H9 (cell line): ENCODE measurements at regions not wholly inside any gene's neighbourhood (a gene's known extent, or its start where the extent isn't known, plus 50 kb on each side); places are given as distances from the start of the nearest gene placed in this dataset.

Experiments used
- DNase-seq: peaks from one replicate; pipeline ENCODE4 v3.0.0-alpha.2; 2017
- H2AFZ ChIP-seq: one replicate; pipeline ENCODE4 v1.6.1; 2013; ENCODE audit warnings: mild to moderate bottlenecking, low read length, control low read depth, moderate library complexity
- H2AK5ac ChIP-seq: 2 replicates; pipeline ENCODE4 v1.6.1; 2013; ENCODE audit warnings: low read length, control low read depth, mixed read lengths; ENCODE audit not compliant: insufficient read length
- H2BK120ac ChIP-seq: one replicate; pipeline ENCODE4 v1.6.1; 2013; ENCODE audit warnings: low read depth, mild to moderate bottlenecking, low read length, control low read depth, inconsistent platforms; ENCODE audit not compliant: poor library complexity, severe bottlenecking
- H2BK12ac ChIP-seq: 2 replicates; pipeline ENCODE4 v1.6.1; 2013; ENCODE audit warnings: low read length, control low read depth, mixed read lengths, low read depth; ENCODE audit not compliant: insufficient read length
- H2BK15ac ChIP-seq: 2 replicates; pipeline ENCODE4 v1.6.1; 2013; ENCODE audit warnings: low read depth, low read length, control low read depth
- H2BK20ac ChIP-seq: one replicate; pipeline ENCODE4 v1.6.1; 2013; ENCODE audit warnings: low read depth, mild to moderate bottlenecking, low read length, control low read depth, inconsistent platforms; ENCODE audit not compliant: poor library complexity, severe bottlenecking
- H2BK5ac ChIP-seq: 2 replicates; pipeline ENCODE4 v1.6.1; 2013; ENCODE audit warnings: low read length, control low read depth, mixed read lengths; ENCODE audit not compliant: insufficient read length
- H3K14ac ChIP-seq: 2 replicates; pipeline ENCODE4 v1.6.1; 2013; ENCODE audit warnings: low read length, control low read depth; ENCODE audit not compliant: insufficient read depth
- H3K18ac ChIP-seq: 2 replicates; pipeline ENCODE4 v1.6.1; 2013; ENCODE audit warnings: low read depth, mild to moderate bottlenecking, mixed read lengths, low read length, control low read depth; ENCODE audit not compliant: insufficient read length
- H3K23ac ChIP-seq: 2 replicates; pipeline ENCODE4 v1.6.1; 2013; ENCODE audit warnings: low read length, control low read depth, mixed read lengths, low read depth; ENCODE audit not compliant: insufficient read length
- H3K23me2 ChIP-seq: 2 replicates; pipeline ENCODE4 v1.6.1; 2013; ENCODE audit warnings: low read depth, mild to moderate bottlenecking, mixed read lengths, low read length, control low read depth; ENCODE audit not compliant: insufficient read length, poor library complexity, severe bottlenecking
- H3K27ac ChIP-seq: 2 replicates; pipeline ENCODE4 v1.5.1; 2013; ENCODE audit warnings: low read length, control low read depth, mixed read lengths, low read depth; ENCODE audit not compliant: insufficient read length
- H3K27me3 ChIP-seq: 2 replicates; pipeline ENCODE4 v1.6.1; 2013; ENCODE audit warnings: low read length, control low read depth, inconsistent platforms; ENCODE audit not compliant: insufficient read depth
- H3K4ac ChIP-seq: 2 replicates; pipeline ENCODE4 v1.6.1; 2013; ENCODE audit warnings: low read depth, mild to moderate bottlenecking, control low read depth, inconsistent platforms, low read length, moderate library complexity
- H3K4me1 ChIP-seq: 2 replicates; pipeline ENCODE4 v1.6.1; 2013; ENCODE audit warnings: low read length, control low read depth, inconsistent platforms; ENCODE audit not compliant: insufficient read depth
- H3K4me2 ChIP-seq: 2 replicates; pipeline ENCODE4 v1.6.1; 2013; ENCODE audit warnings: low read length, control low read depth, mixed read lengths; ENCODE audit not compliant: insufficient read length, insufficient read depth
- H3K56ac ChIP-seq: 2 replicates; pipeline ENCODE4 v1.6.1; 2013; ENCODE audit warnings: low read depth, mild to moderate bottlenecking, mixed read lengths, low read length, control low read depth; ENCODE audit not compliant: insufficient read length
- H3K79me1 ChIP-seq: 2 replicates; pipeline ENCODE4 v1.6.1; 2013; ENCODE audit warnings: low read depth, mild to moderate bottlenecking, moderate library complexity, low read length, control low read depth, inconsistent platforms; ENCODE audit not compliant: insufficient read depth, poor library complexity, severe bottlenecking
- H3K79me2 ChIP-seq: 2 replicates; pipeline ENCODE4 v1.6.1; 2013; ENCODE audit warnings: low read length, control low read depth, inconsistent platforms; ENCODE audit not compliant: insufficient read depth
- H3K9ac ChIP-seq: 2 replicates; pipeline ENCODE4 v1.6.1; 2013; ENCODE audit warnings: low read length, control low read depth, mixed read lengths; ENCODE audit not compliant: insufficient read length; ENCODE audit errors: extremely low read depth
- H3K9me3 ChIP-seq: one replicate; pipeline ENCODE4 v1.6.1; 2013; ENCODE audit warnings: low read depth, low read length, inconsistent platforms; ENCODE audit not compliant: control insufficient read depth
- H3T11ph ChIP-seq: one replicate; pipeline ENCODE4 v1.6.1; 2013; ENCODE audit warnings: mild to moderate bottlenecking, low read length, control low read depth, inconsistent platforms
- H4K20me1 ChIP-seq: one replicate; pipeline ENCODE4 v1.6.1; 2013; ENCODE audit not compliant: control insufficient read depth, insufficient read length, insufficient read depth
- H4K5ac ChIP-seq: 2 replicates; pipeline ENCODE4 v1.6.1; 2013; ENCODE audit warnings: low read depth, mild to moderate bottlenecking, mixed read lengths, low read length, control low read depth; ENCODE audit not compliant: insufficient read length
- H4K8ac ChIP-seq: replicated peaks from 2 replicates; pipeline ENCODE4 v1.6.1; 2013; ENCODE audit warnings: low read length, control low read depth, mixed read lengths, low read depth; ENCODE audit not compliant: insufficient read length
- H4K91ac ChIP-seq: 2 replicates; pipeline ENCODE4 v1.6.1; 2013; ENCODE audit warnings: low read depth, mild to moderate bottlenecking, moderate library complexity, mixed read lengths, low read length, control low read depth; ENCODE audit not compliant: insufficient read length
- H3K27ac Mint-ChIP-seq, 3 experiments: 2 replicates in 2 of 3; 3 replicates in 1 of 3; pipeline ENCODE4 v1.8.0; 2020 to 2021; ENCODE audit warnings: mixed read lengths in 3 of 3, mild to moderate bottlenecking in 1 of 3, moderate library complexity in 1 of 3
- H3K27me3 Mint-ChIP-seq: 2 replicates; pipeline ENCODE4 v1.8.0; 2021; ENCODE audit warnings: low read depth, mild to moderate bottlenecking, moderate library complexity, mixed read lengths
- H3K36me3 Mint-ChIP-seq, 3 experiments: 2 replicates in 2 of 3; 3 replicates in 1 of 3; pipeline ENCODE4 v1.8.0; 2020 to 2021; ENCODE audit warnings: low read depth in 3 of 3, mixed read lengths in 3 of 3; ENCODE audit not compliant: insufficient read depth in 1 of 3
- H3K4me1 Mint-ChIP-seq, 2 experiments: 2 replicates each; pipeline ENCODE4 v1.8.0; 2020; ENCODE audit warnings: mixed read lengths in 2 of 2
- H3K4me3 Mint-ChIP-seq, 2 experiments: 2 replicates in 1 of 2; 3 replicates in 1 of 2; pipeline ENCODE4 v1.8.0; 2020 to 2021; ENCODE audit warnings: mild to moderate bottlenecking in 2 of 2, mixed read lengths in 2 of 2, moderate library complexity in 1 of 2
- H3K9me3 Mint-ChIP-seq, 2 experiments: 2 replicates in 1 of 2; 3 replicates in 1 of 2; pipeline ENCODE4 v1.8.0; 2020; ENCODE audit warnings: mild to moderate bottlenecking in 2 of 2, mixed read lengths in 2 of 2, moderate library complexity in 1 of 2
- CTCF ChIP-seq: fragments of 200-600 bp; sonication (generic); conservative IDR thresholded peaks from 3 replicates; pipeline ENCODE4 v1.8.0; 2021; ENCODE audit warnings: antibody characterized with exemption, mild to moderate bottlenecking
- WGBS: extraction: QIAGEN DNeasy Blood & Tissue Kit; methylation state at CpG from one replicate; pipeline ENCODE4 v1.1.7; 2013; ENCODE audit warnings: missing lambda C conversion rate, low lambda C conversion rate, mixed read lengths; ENCODE audit not compliant: insufficient read length; ENCODE audit errors: extremely low coverage; 5-methylcytosine and 5-hydroxymethylcytosine counted together

DNA sequence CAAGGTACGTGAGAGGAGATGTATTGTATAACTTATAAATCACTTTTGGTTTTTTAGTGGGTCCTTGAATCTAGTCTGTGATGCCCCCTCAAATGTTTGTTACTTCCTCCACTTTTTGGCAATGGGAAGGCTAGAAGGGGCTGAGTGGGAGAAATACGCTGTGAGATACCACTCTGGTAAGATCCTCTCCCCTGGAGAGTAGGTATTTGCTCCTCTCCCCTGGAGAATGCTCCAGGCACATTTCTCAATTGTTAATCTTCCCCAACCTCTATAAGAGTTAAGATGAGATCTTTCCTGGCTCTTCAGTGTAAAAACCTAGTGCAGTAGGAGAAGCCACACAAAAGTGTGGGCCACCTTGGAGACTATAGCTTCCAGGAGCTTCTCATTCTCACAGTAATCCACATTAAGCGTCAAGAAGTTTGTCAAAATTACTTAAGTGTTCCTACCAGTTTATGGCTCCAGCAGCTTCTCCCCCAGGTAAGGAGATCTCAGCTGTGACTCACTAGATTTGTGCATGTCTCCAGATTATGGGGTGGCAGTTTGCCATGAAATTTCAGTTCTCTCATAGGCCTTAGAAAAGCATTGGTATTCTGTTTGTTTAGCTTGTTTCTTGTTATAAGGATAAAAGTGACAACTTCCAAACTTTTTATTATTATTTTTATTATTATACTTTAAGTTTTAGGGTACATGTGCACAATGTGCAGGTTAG, 182.6 kb downstream of the FSIP2 start:
- Histone ChIP-seq H3K79me2 (no peaks in the 10 kb centered on the region), H3K4ac (no peak overlapping the region), H3K56ac (no peak overlapping the region), H3T11ph (peak overlapping the region; percentile 36), H3K23ac (no peak overlapping the region), H4K91ac (no peak overlapping the region), H3K79me1 (no peaks in the 10 kb centered on the region), H2AK5ac (no peak overlapping the region), H3K4me2 (no peak overlapping the region), H4K20me1 (no peaks in the 10 kb centered on the region), H2AFZ (no peak overlapping the region), H4K8ac (no peak overlapping the region), H3K23me2 (no peaks in the 10 kb centered on the region), H2BK12ac (no peak overlapping the region), H3K4me1 (no peaks in the 10 kb centered on the region), H3K27ac (no peak overlapping the region), H2BK15ac (no peak overlapping the region), H2BK120ac (no peak overlapping the region), H2BK5ac (no peak overlapping the region), H3K9ac (no peak overlapping the region), H3K18ac (no peak overlapping the region), H2BK20ac (no peak overlapping the region), H4K5ac (no peak overlapping the region), H3K27me3 (no peaks in the 10 kb centered on the region), H3K9me3 (no peaks in the 10 kb centered on the region), H3K14ac (no peak overlapping the region)
- no peaks in the 10 kb centered on the region for H3K9me3 Mint-ChIP-seq
- H3K4me3 Mint-ChIP-seq = no peak overlapping the region
- peaks cover 0 to 3% of the 10 kb centered on the region in 2 experiments; a peak in 1 of 4 replicates for H3K4me1 Mint-ChIP-seq
- no peaks in the 10 kb centered on the region for H3K27me3 Mint-ChIP-seq
- WGBS = no CpG with 5 or more reads among the region's 3 CpGs
- peak overlapping the region in 1 of 3 experiments; percentile 28; a peak in 1 of 7 replicates for H3K27ac Mint-ChIP-seq
- no peak for DNase-seq
- TF ChIP-seq CTCF = no peak
- H3K36me3 Mint-ChIP-seq = no peaks in the 10 kb centered on the region
